ENCODE measurements at regions not wholly inside any gene's neighbourhood (a gene's known extent, or its start where the extent isn't known, plus 50 kb on each side); places are given as distances from the start of the nearest gene placed in this dataset.

DNA sequence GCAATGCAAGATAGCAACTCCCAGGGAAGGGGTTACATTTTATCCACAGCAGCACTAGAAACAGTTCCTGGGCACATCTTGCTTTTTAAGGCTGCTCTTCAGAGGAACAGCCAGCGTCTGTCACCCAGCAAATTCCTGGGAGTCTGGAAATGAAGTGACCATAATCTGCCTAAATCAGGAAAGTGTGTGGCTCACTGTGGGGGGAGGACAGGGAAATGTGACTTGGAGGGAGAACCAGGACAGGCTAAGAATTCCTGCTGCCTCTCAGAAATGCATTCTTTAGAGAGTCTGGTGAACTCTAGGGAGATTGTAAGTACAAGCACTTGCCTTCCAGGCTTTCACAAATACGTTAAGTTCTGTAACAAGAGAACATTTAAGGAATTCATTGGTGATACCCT is 364.3 kb upstream of the SPHKAP start:
- DNase-seq (ENCODE audit: low read depth, low spot score) = no peak
- TF ChIP-seq, protein P1, sequence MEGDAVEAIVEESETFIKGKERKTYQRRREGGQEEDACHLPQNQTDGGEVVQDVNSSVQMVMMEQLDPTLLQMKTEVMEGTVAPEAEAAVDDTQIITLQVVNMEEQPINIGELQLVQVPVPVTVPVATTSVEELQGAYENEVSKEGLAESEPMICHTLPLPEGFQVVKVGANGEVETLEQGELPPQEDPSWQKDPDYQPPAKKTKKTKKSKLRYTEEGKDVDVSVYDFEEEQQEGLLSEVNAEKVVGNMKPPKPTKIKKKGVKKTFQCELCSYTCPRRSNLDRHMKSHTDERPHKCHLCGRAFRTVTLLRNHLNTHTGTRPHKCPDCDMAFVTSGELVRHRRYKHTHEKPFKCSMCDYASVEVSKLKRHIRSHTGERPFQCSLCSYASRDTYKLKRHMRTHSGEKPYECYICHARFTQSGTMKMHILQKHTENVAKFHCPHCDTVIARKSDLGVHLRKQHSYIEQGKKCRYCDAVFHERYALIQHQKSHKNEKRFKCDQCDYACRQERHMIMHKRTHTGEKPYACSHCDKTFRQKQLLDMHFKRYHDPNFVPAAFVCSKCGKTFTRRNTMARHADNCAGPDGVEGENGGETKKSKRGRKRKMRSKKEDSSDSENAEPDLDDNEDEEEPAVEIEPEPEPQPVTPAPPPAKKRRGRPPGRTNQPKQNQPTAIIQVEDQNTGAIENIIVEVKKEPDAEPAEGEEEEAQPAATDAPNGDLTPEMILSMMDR (IDR thresholded peaks at IDR 0.05; ENCODE audit: low read depth, low read length) = no peak
- H3K4me3 ChIP-seq (ENCODE audit: low read depth, low read length) = no peak overlapping the region
- in situ Hi-C loops (cut with HindIII; ENCODE audit: low sequenced_read_pairs) = no loop called here

DNA sequence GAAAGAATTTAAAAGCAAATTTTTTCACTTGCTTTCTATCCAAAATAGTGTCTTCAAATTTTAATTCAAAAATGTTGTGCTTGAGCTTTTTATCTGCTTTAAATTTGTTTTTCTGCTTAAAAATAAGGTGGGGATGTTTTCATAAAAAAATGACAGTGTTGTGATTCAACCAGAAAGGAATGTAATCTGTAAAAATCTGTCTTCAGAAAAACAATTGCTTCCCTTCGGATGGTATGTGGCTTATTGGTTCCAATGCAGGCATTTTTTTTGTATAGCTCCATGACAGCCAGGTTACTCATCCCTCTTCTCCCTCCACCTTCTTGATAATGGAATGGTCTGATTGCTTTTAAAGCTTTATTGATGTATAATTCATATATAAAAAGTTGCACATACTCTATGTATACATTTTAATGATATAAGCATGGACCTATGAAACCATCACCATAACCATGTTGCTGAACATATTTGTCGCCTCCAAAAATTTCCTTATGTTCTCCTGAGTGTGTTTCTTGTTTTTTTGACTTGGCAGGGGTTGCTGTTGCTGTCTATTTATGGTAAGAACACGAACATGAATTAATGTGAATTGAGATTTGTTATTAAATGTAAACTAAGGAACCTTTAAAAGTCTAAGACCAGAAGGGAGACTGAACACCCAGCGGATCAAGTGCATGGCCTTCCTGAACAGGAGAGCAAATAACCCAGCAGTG is 363.7 kb upstream of the SPHKAP start:
- TF ChIP-seq, protein P1 (IDR thresholded peaks at IDR 0.05; ENCODE audit: low read depth, low read length) = no peak
- no peak overlapping the region for H3K4me3 ChIP-seq (ENCODE audit: low read depth, low read length)
- in situ Hi-C loops (cut with HindIII; ENCODE audit: low sequenced_read_pairs) = no loop called here
- peak; percentile 36 for DNase-seq (ENCODE audit: low read depth, low spot score)

DNA sequence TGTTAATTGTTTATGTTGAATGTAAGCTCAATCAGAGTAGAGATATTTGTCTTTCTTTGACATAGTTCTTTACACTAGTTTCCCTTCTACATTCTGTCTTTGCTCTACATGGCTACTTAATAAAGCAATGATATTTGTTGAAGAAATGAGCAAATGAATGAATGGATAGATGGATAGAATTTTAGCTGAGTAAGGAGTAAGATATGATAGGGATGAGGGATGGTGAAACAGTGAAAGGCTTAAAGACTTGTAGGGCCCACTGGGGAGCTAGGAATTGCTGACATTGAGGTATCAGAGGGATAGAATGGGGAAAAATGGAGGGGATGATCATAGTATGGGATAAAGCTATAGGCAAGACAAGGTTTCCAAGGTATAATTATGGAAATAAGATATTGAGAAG is 361.6 kb upstream of the SPHKAP start:
- in situ Hi-C loops (cut with HindIII; ENCODE audit: low sequenced_read_pairs) = no loop called here
- no peak for DNase-seq (ENCODE audit: low read depth, low spot score)
- H3K4me3 ChIP-seq (ENCODE audit: low read depth, low read length) = no peak overlapping the region
- TF ChIP-seq, protein P1 (IDR thresholded peaks at IDR 0.05; ENCODE audit: low read depth, low read length) = no peak

DNA sequence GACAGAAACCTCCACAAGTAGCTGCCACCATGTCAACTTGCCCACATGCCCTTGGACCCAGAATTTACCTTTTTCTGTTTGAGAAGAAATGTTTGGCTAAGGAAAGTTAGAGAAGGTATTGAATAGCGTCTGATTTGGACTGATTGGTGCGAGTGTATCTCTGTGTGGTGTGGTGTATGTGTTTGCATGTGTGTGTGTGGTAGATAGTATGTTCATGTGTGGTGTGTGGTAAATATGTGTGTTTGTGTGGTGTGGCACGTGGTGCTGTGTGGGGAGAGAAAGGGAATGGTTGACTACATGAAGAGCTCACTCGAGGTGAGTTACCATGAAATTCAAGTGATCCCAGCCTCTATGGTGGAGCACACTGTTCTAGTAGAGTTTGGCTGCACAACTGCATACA is 360.8 kb upstream of the SPHKAP start:
- TF ChIP-seq, protein P1 (IDR thresholded peaks at IDR 0.05; ENCODE audit: low read depth, low read length) = no peak

DNA sequence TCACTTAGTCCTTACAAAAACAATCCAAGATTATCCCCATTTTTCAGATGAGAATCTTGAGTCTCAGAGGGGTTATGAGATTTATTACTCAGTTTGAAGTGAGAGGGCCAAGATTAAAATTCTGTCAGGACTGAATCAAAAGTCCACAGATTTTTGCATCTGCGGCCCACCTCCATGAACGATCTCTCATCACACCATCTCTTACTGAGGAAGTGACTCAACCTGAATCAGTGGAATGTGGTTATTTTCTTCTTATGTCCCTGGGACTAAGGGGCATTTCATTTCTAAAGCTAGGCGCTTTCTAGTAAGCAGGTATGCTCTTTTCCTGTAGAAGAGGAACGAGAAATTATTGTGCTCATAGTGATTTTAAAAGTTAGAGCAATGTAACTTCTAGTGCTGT is 360.3 kb upstream of the SPHKAP start:
- peak; percentile 58 for DNase-seq (ENCODE audit: low read depth, low spot score)
- in situ Hi-C loops (cut with HindIII; ENCODE audit: low sequenced_read_pairs) = no loop called here
- TF ChIP-seq, protein P1 (IDR thresholded peaks at IDR 0.05; ENCODE audit: low read depth, low read length) = no peak
- no peak overlapping the region for H3K4me3 ChIP-seq (ENCODE audit: low read depth, low read length)

More for the DNA sequence above, 360.8 kb upstream of the SPHKAP start:
- in situ Hi-C loops (cut with HindIII; ENCODE audit: low sequenced_read_pairs) = no loop called here
- no peak overlapping the region for H3K4me3 ChIP-seq (ENCODE audit: low read depth, low read length)
- no peak for DNase-seq (ENCODE audit: low read depth, low spot score)

DNA sequence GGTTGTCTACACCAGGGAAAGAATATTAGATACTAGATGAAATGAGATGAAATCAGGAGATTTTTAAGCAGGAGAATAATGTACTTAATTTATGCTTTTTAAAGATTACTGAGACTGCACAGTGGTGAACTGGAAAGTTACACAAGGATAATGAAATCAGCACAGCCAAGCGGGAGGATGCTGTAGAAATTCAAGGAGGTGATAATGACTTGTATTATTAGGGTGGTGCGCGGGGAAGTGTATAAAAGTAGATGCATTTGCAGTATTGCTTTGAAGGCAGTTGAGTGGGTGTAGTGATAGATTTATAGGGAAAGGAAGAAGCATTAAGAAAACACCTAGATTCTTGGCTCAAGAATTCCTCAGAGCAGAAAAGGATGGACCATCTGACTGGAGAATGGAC is 359.5 kb upstream of the SPHKAP start:
- in situ Hi-C loops (cut with HindIII; ENCODE audit: low sequenced_read_pairs) = no loop called here
- H3K4me3 ChIP-seq (ENCODE audit: low read depth, low read length) = no peak overlapping the region
- TF ChIP-seq, protein P1 (IDR thresholded peaks at IDR 0.05; ENCODE audit: low read depth, low read length) = no peak
- DNase-seq (ENCODE audit: low read depth, low spot score) = no peak
